Heart right ventricle (tissue), 16 donors: ENCODE measurements at regions not wholly inside any gene's neighbourhood (a gene's known extent, or its start where the extent isn't known, plus 50 kb on each side); places are given as distances from the start of the nearest gene placed in this dataset.

ENCODE experiments used
- ATAC-seq, 8 donors: fragments of 200-7000 bp; cut with Tn5 transposase; one replicate each; pipeline ENCODE4 v1.9.1; 2020; ENCODE audit warnings: mild to moderate bottlenecking in 8 of 8, moderate library complexity in 8 of 8, moderate number of reproducible peaks in 1 of 8
- DNase-seq, 2 donors: peaks; one replicate each; pipeline ENCODE4 v3.0.0-alpha.2; 2020
- H3K27ac ChIP-seq, 10 donors: fragments of 200-600 bp; sonication (generic) in 2 of 10; one replicate each; pipeline versions ENCODE4 v1.5.0 to v1.8.0; 2020 to 2022; ENCODE audit warnings: mild to moderate bottlenecking in 3 of 10
- H3K27me3 ChIP-seq, 7 donors: fragments of 200-600 bp; one replicate each; pipeline ENCODE4 v1.8.0; 2021 to 2022; ENCODE audit warnings: mild to moderate bottlenecking in 2 of 7
- H3K36me3 ChIP-seq, 9 donors: fragments of 200-600 bp; sonication (generic) in 1 of 9; one replicate each; pipeline versions ENCODE4 v1.5.0 to v1.8.0; 2020 to 2022; ENCODE audit warnings: mild to moderate bottlenecking in 2 of 9
- H3K4me1 ChIP-seq, 9 donors: fragments of 200-600 bp; sonication (generic) in 1 of 9; one replicate each; pipeline versions ENCODE4 v1.5.0 to v1.8.0; 2020 to 2022; ENCODE audit warnings: mild to moderate bottlenecking in 4 of 9
- H3K4me3 ChIP-seq, 10 donors: fragments of 200-600 bp; sonication (generic) in 2 of 10; one replicate each; pipeline versions ENCODE4 v1.5.0 to v1.8.0; 2020 to 2022; ENCODE audit warnings: mild to moderate bottlenecking in 7 of 10, moderate library complexity in 2 of 10
- H3K9me3 ChIP-seq, 11 donors: fragments of 200-600 bp in 10 of 11; sonication (generic) in 2 of 11; one replicate each; pipeline versions ENCODE4 v1.5.0 to v1.8.0; 2013 to 2022; ENCODE audit warnings: mild to moderate bottlenecking in 2 of 11, control low read depth in 1 of 11, moderate library complexity in 1 of 11
- CTCF ChIP-seq, 9 donors: fragments of 200-600 bp; sonication (generic) in 2 of 9; IDR thresholded peaks; one replicate each; pipeline versions ENCODE4 v1.5.0 to v1.8.0; 2021 to 2022; ENCODE audit warnings: antibody characterized with exemption in 9 of 9, mild to moderate bottlenecking in 5 of 9, moderate library complexity in 1 of 9
- WGBS, 2 donors: extraction: QIAGEN DNeasy Blood & Tissue Kit; methylation state at CpG; one replicate each; pipeline ENCODE4 v1.1.7; 2013; ENCODE audit warnings: inconsistent platforms in 1 of 2; 5-methylcytosine and 5-hydroxymethylcytosine counted together
- intact Hi-C, 10 donors: fragments of 100-400 bp; cut with DNase I; formaldehyde crosslinking; loops; one replicate each; pipeline versions ENCODE4 v1.11.1 to v1.14.2; 2022
- donor health status: Arrhythmogenic right ventricular cardiomyopathy.
- donor health status: ischemic (EF 13 %, LVEDD 7.1; RV severe dilation, severe dysfunction).
- donor health status: healthy with polysubstance abuse.
- donor health status: DM: no; HTN: yes; CAD: no.
- donor health status: DM: no; HTN: no; CAD: no.
- donor health status: ischemic (EF 25% LVEDD 6.9; RV normal size, moderate dysfunction).
- donor health status: ischemic (EF 25% LVEDD 5.7; RV mildly dilated, moderate dysfunction).
- donor health status: healthy.
- donor health status: DM: yes; HTN: yes; CAD: no.
- donor health status: Ischemic cardiomyopathy.
- donor health status: ischemic (EF 35%, LVEDD 5.7; RV mildly dilated, moderate dysfunction).
- donor health status: nonischemic (EF 11% LVEDD 7.7; RV severe dilation, severe dysfunction).
- donor health status: DM: yes; HTN: yes; CAD: no.
- donor health status: PGD.
- donor health status: ischemic (EF 29% LVEDD 5.4; RV normal size, mild dysfunction).
- donor health status: nonischemic (EF 23%, LVEDD 6.1; RV moderate dilation, normal function).

- Histone ChIP-seq H3K27ac (no peak overlapping the region), H3K4me1 (no peaks in the 10 kb centered on the region), H3K9me3 (no peaks in the 10 kb centered on the region), H3K4me3 (no peak overlapping the region), H3K36me3 (no peaks in the 10 kb centered on the region), H3K27me3 (peaks cover 0 to 6% (median 4%) of the 10 kb centered on the region in 7 donors)
- intact Hi-C loops, result loop anchor here in 1 of 10 donors (10.0 kb wide), 1 partner anchor 357 kb away; no protein-coding TSS in a partner anchor
- DNase-seq, result no peak
- TF ChIP-seq CTCF (IDR thresholded peaks at IDR 0.05), result peak in 8 of 9 donors; percentile 9 to 53 (median 44)
- no peak for ATAC-seq
- 54 to 57% methylated on average over 2 of the region's 2 CpGs for WGBS, 2 donors
Measured at GRCh38 chr9:16257604-16258003, 612.9 kb downstream of the BNC2 start.

- Histone ChIP-seq H3K27me3 (peaks cover 0 to 9% (median 4%) of the 10 kb centered on the region in 7 donors), H3K27ac (no peak overlapping the region), H3K4me1 (no peaks in the 10 kb centered on the region), H3K36me3 (no peaks in the 10 kb centered on the region), H3K4me3 (no peak overlapping the region), H3K9me3 (no peaks in the 10 kb centered on the region)
- no peak for DNase-seq
- 96 to 97% methylated on average over 12 of the region's 12 CpGs for WGBS, 2 donors
- intact Hi-C loops, result loop anchor here in 1 of 10 donors (10.0 kb wide), 1 partner anchor 357 kb away; no protein-coding TSS in a partner anchor
- TF ChIP-seq CTCF (IDR thresholded peaks at IDR 0.05), result no peak
- ATAC-seq, result no peak
Measured at GRCh38 chr9:16258191-16258590, 612.3 kb downstream of the BNC2 start.

GRCh38 chr9:16258708-16259107, 611.8 kb downstream of the BNC2 start:
- DNase-seq (no peak), ATAC-seq (no peak)
- Histone ChIP-seq H3K4me1 (no peaks in the 10 kb centered on the region), H3K4me3 (no peak overlapping the region), H3K27me3 (peaks cover 0 to 14% (median 6%) of the 10 kb centered on the region in 7 donors), H3K9me3 (no peaks in the 10 kb centered on the region), H3K27ac (no peak overlapping the region), H3K36me3 (no peaks in the 10 kb centered on the region)
- 78 to 87% methylated on average over 8 of the region's 8 CpGs for WGBS, 2 donors
- intact Hi-C loops, result loop anchor here in 1 of 10 donors (10.0 kb wide), 1 partner anchor 356 kb away; no protein-coding TSS in a partner anchor
- no peak for TF ChIP-seq CTCF (IDR thresholded peaks at IDR 0.05)

GRCh38 chr9:16262477-16263261, 607.8 kb downstream of the BNC2 start:
- Histone ChIP-seq H3K4me3 (no peak overlapping the region), H3K4me1 (peaks cover 0 to 1% (median 0%) of the 10 kb centered on the region in 9 donors), H3K27ac (no peak overlapping the region), H3K36me3 (no peaks in the 10 kb centered on the region), H3K27me3 (peaks cover 0 to 21% (median 13%) of the 10 kb centered on the region in 7 donors), H3K9me3 (no peaks in the 10 kb centered on the region)
- ATAC-seq (no peak), DNase-seq (no peak)
- no peak for TF ChIP-seq CTCF (IDR thresholded peaks at IDR 0.05)
- intact Hi-C loops, result loop anchor here in 1 of 10 donors (5.0 kb wide), 1 partner anchor 60 kb away; no protein-coding TSS in a partner anchor
- 50 to 57% methylated on average over 14 of the region's 14 CpGs for WGBS, 2 donors
